ENCODE measurements at regions not wholly inside any gene's neighbourhood (a gene's known extent, or its start where the extent isn't known, plus 50 kb on each side); places are given as distances from the start of the nearest gene placed in this dataset.

DNA sequence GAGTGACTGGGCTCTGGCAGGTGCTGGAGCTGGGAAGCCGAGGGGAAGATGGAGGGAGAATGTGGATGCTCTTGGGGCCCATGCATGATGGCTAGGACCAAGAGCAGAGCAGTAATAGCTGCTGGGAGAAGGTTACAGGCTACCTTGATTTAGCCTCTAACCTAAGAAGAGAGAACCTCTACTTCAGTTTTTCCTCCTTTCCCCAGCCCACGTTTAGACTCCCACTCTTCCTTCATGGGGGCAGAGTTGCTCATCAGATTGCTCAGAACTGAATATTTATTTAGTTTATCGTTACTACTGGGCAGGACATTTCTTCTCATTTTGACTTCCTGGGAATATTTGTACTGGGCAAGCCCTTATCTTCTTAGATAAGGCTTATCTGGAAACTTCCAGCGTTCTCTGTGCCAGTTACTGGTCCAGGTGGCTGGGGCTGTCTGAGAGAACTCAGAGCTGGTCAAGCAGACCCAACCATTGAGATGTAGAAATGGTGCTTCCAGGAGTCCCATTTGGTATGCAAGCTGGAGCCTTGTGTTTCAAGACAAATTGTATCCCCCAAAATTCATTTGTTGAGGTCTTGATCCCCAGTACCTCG is 442.9 kb upstream of the BOD1L1 start:
- no peak for DNase-seq
- TF ChIP-seq CTCF (IDR thresholded peaks at IDR 0.05; ENCODE audit: borderline replicate concordance, extremely low read depth, insufficient read depth): no peak
- Histone ChIP-seq H3K27me3 (ENCODE audit: control insufficient read depth, insufficient read depth, low read length) (no peaks in the 10 kb centered on the region), H3K4me1 (ENCODE audit: control insufficient read depth in 2 of 3, insufficient read depth in 2 of 3, low read depth in 1 of 3, low read length in 3 of 3) (no peaks in the 10 kb centered on the region), H3K27ac (ENCODE audit: low read depth in 2 of 2, low read length in 2 of 2) (no peak overlapping the region), H3K36me3 (ENCODE audit: control insufficient read depth in 2 of 3, insufficient read depth in 3 of 3, low read length in 3 of 3) (no peaks in the 10 kb centered on the region), H3K4me3 (ENCODE audit: low read length in 3 of 3) (no peak overlapping the region), H3K9me3 (ENCODE audit: control insufficient read depth in 2 of 3, insufficient read depth in 1 of 3, low read length in 3 of 3) (peaks cover 0 to 16% (median 6%) of the 10 kb centered on the region in 3 donors), H3K9ac (ENCODE audit: low read length in 3 of 3) (no peak overlapping the region)
- no peak for FAIRE-seq
- intact Hi-C loops (cut with DNase I): no loop called here

- DNase-seq (no peak), FAIRE-seq (no peak)
- Histone ChIP-seq H3K9ac (ENCODE audit: low read length in 3 of 3) (no peak overlapping the region), H3K4me3 (ENCODE audit: low read length in 3 of 3) (no peak overlapping the region), H3K36me3 (ENCODE audit: control insufficient read depth in 2 of 3, insufficient read depth in 3 of 3, low read length in 3 of 3) (no peaks in the 10 kb centered on the region), H3K27me3 (ENCODE audit: control insufficient read depth, insufficient read depth, low read length) (no peaks in the 10 kb centered on the region), H3K27ac (ENCODE audit: low read depth in 2 of 2, low read length in 2 of 2) (no peak overlapping the region), H3K9me3 (ENCODE audit: control insufficient read depth in 2 of 3, insufficient read depth in 1 of 3, low read length in 3 of 3) (peaks cover 0 to 16% (median 6%) of the 10 kb centered on the region in 3 donors), H3K4me1 (ENCODE audit: control insufficient read depth in 2 of 3, insufficient read depth in 2 of 3, low read depth in 1 of 3, low read length in 3 of 3) (no peaks in the 10 kb centered on the region)
- no peak for TF ChIP-seq CTCF (IDR thresholded peaks at IDR 0.05; ENCODE audit: borderline replicate concordance, extremely low read depth, insufficient read depth)
- intact Hi-C loops (cut with DNase I): no loop called here
These were observed 445.0 kb upstream of the BOD1L1 start for GRCh38 chr4:14072506-14072905.

DNA sequence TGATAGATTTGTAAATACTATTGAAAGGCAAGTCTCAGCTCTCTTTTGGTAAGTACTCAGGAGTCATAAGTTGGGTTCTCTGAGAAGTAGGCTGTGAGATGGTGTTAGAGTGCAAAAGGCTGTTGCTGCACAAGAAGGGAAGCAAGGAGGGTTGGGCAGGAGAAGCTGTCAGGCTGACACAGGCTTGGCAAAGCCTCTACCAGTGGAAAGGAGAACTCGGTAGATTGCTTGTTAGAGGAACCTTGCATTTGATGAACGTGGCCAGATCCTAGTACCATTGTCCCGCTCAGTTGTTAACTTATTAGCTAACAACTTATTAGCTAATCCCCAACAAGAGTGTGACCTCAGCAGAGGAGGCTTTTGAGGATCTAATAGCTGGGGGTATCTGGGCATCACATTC is 449.3 kb upstream of the BOD1L1 start:
- H3K9me3 ChIP-seq (ENCODE audit: control insufficient read depth in 2 of 3, insufficient read depth in 1 of 3, low read length in 3 of 3): peaks cover 0 to 14% (median 6%) of the 10 kb centered on the region in 3 donors
- no peak overlapping the region for H3K4me3 ChIP-seq (ENCODE audit: low read length in 3 of 3)
- H3K36me3 ChIP-seq (ENCODE audit: control insufficient read depth in 2 of 3, insufficient read depth in 3 of 3, low read length in 3 of 3): no peaks in the 10 kb centered on the region
- FAIRE-seq (no peak), DNase-seq (no peak)
- TF ChIP-seq CTCF (IDR thresholded peaks at IDR 0.05; ENCODE audit: borderline replicate concordance, extremely low read depth, insufficient read depth): no peak
- no peaks in the 10 kb centered on the region for H3K27me3 ChIP-seq (ENCODE audit: control insufficient read depth, insufficient read depth, low read length)
- no peaks in the 10 kb centered on the region for H3K4me1 ChIP-seq (ENCODE audit: control insufficient read depth in 2 of 3, insufficient read depth in 2 of 3, low read depth in 1 of 3, low read length in 3 of 3)
- no peak overlapping the region for H3K27ac ChIP-seq (ENCODE audit: low read depth in 2 of 2, low read length in 2 of 2)
- intact Hi-C loops (cut with DNase I): no loop called here
- no peak overlapping the region for H3K9ac ChIP-seq (ENCODE audit: low read length in 3 of 3)

- no peak overlapping the region for H3K9ac ChIP-seq (ENCODE audit: low read length in 3 of 3)
- DNase-seq: no peak
- intact Hi-C loops (cut with DNase I): no loop called here
- no peak for TF ChIP-seq CTCF (IDR thresholded peaks at IDR 0.05; ENCODE audit: borderline replicate concordance, extremely low read depth, insufficient read depth)
- no peak overlapping the region for H3K27ac ChIP-seq (ENCODE audit: low read depth in 2 of 2, low read length in 2 of 2)
- H3K4me1 ChIP-seq (ENCODE audit: control insufficient read depth in 2 of 3, insufficient read depth in 2 of 3, low read depth in 1 of 3, low read length in 3 of 3): no peaks in the 10 kb centered on the region
- H3K9me3 ChIP-seq (ENCODE audit: control insufficient read depth in 2 of 3, insufficient read depth in 1 of 3, low read length in 3 of 3): no peaks in the 10 kb centered on the region
- H3K27me3 ChIP-seq (ENCODE audit: control insufficient read depth, insufficient read depth, low read length): no peaks in the 10 kb centered on the region
- H3K36me3 ChIP-seq (ENCODE audit: control insufficient read depth in 2 of 3, insufficient read depth in 3 of 3, low read length in 3 of 3): no peaks in the 10 kb centered on the region
- FAIRE-seq: no peak
- H3K4me3 ChIP-seq (ENCODE audit: low read length in 3 of 3): no peak overlapping the region
These were observed 450.8 kb upstream of the BOD1L1 start for GRCh38 chr4:14078326-14078725.
